GM21526 (cell line): ENCODE measurements at regions not wholly inside any gene's neighbourhood (a gene's known extent, or its start where the extent isn't known, plus 50 kb on each side); places are given as distances from the start of the nearest gene placed in this dataset.

Source experiments
- ATAC-seq: cut with Tn5 transposase; IDR thresholded peaks from one replicate; pipeline ENCODE4 v1.9.1; 2021; ENCODE audit warnings: moderate library complexity; ENCODE audit not compliant: unreplicated experiment, low FRiP score

DNA sequence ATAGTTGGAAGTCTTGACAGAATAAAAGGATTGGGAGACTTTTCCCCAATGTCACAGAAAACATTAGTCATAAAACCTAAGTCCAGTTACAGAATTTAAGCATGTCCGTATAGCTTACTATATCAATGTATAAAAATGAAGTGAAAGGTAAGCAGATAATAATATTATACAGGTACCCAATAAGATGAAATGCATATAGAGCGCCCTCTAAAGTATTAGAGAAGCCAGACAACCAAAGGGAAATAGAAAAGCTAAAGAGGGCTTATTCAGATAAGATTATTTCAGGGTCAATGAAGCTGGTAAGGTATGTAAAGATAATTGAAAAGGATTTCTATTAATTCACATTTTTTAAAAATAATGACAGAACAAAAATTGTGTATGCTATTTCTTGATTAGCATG is 947.7 kb upstream of the MAP3K7 start:
- ATAC-seq = no peak

DNA sequence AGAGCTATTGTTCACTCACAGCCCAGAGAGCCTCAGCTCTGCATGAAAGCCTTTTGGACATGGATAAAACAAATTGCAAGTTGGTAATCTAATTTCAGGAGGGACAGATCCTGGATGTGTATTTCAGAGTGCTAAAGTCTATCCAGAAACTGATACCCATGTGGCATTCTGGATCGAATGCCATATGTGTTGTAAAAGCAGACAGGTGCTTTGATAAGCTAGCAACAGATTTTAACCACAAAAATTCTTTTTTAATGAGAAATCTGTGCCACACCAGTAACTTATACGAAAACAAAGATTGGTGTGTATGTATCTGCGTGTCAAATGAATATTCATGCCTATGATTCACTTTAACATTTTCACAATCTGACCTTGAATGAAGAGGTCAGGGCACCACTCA is 936.6 kb upstream of the MAP3K7 start:
- no peak for ATAC-seq

DNA sequence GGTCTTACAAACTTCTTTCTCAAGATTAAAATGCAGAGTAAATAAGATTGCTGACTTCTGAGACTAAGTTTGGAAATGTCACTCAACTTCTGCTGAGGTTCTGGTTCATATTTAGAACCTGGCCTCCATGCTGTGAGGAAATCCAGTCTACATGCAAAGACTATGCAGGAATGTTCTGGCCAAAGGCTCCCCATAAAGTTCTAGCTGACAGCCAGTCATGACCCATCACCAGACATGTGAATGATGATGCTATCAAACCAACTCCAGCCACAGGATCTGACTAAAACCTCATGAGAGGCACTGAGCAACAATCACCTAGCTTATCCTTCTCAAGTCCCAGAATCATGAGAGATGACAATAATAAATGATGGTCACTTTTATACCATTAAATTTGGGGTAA is 935.1 kb upstream of the MAP3K7 start:
- ATAC-seq = no peak

DNA sequence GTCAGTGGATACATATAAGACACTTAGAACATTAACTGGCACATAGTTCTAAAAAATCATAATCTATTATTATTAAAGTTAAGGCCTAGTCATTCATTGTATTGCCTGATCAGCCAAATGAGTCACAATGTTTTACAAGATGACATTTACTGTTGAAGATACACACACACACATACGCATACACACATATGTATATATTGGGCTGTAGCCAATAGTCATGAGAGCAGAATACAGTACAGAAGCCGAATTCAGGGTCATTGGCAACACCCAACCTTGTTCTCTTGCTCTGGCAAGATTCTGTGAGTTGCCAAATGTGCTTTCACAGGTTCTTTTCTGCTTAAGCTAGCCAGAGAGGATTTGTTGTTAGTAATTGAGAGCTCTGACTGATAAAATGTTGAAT is 922.8 kb upstream of the MAP3K7 start:
- ATAC-seq = no peak

DNA sequence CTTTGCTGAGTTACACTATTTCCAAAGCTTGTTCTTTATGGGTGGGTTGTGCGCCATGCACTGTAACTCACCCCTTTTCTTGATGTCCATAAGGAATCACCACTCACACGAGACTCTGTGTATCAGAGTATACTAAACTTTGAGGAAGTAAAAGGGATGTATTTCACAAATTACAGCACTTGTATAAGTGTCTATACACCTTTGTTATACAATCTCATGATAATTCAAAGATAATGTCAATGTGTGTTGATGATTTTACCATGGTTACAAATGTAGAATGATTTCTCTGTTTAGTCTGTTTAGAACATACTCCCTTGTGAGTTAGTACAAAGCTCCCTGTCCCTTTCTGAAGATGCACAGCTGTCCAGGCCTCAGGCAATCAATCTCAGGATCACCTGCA is 922.2 kb upstream of the MAP3K7 start:
- no peak for ATAC-seq

DNA sequence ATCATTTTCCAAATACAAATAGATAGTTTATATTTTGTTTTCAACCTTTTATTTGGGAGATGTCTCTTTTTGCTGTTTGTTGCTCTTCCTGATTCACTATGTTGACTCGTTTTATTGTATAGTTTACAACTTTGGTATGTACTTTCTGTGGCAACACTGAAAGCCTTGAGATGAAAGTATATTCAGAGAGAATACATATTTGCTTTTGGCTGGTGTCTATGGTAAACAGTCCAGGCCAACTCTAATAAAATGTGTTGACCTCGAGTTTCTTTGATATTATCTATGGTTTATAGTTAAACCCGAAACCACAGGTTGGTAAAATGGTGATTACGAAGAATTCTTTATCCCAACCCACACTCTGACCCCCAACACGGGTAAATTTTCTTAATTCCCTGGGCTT is 919.6 kb upstream of the MAP3K7 start:
- ATAC-seq = no peak

DNA sequence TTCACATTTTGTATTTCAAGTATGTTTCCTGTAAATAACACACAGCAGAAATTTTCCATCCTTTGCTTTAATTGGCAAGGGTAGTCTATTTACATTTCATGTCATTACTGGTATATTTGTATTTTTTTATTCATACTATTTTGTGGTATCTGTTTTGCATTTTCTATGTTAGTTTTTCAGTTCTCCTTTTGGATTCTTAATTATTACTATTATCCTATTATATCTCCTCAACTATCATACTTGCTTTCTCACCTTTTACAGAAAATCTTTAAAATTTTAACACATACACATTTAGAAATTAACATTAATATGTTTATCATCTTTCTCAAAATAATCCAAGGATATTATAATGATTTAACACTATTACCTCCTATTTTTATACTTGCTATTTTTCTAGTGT is 918.3 kb upstream of the MAP3K7 start:
- no peak for ATAC-seq

DNA sequence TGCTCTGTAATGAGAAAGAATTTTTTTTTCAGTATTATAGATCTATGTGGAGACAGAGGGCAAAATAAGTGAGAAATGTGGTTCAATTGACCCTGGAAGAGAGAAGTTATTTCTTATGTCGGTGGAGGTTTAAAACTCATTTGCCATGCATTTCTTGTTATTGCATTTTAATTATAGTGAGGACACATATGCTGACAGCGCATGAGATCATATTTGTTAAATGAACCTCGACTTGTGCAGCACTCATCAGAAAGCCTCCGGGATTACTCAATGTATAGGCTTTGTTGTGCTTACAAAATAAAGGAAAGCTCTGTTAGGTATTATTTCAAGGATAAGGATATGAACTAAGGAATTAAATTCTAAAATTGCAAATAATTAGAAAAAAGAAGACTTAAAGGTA is 915.1 kb upstream of the MAP3K7 start:
- no peak for ATAC-seq

DNA sequence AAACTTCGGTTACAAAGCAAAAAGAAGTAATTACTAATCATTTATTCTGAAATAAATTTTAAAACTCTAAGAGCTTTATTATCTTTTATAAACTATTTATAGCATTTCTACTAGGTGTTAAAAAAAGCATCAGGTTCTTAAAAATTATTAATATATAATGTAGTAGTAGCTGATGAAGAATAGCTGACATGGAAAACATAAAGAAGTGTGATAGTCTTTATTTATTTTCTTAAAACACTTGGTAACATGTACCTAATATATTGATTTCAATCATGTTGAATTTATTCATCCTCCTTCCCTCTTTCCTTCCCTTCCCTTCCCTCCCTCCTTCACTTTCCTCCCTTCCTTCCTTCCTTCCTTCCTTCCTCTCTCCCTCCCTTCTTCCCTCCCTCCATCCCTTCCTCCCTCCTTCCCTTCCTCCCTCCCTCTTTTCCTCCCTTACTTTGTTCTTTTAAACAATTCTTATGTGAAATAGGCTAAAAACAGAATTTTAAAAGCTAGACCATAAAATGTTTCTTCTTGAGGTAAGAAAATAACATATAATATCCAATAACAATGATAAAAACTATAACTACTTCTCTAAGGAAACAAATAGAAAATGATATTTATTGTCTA is 913.9 kb upstream of the MAP3K7 start:
- ATAC-seq = no peak

DNA sequence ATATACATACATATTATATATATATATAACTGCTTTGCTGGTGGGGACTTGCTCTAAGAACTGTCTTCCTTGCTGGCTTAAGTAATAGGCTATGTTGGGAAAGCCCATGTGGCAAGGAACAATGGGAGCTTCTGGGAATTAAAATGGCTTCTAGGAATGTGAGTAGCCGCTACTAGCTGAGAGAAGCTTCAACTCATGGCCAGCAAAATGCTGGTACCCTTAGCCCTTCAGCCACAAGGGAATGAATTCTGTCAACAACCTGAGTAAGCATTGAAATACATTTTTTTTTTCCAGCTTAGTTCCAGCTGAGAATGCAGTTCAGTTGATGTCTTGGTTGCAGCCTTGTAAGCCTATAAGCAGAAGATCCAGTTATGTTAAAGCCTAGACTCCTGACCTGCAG is 911.7 kb upstream of the MAP3K7 start:
- ATAC-seq = no peak

DNA sequence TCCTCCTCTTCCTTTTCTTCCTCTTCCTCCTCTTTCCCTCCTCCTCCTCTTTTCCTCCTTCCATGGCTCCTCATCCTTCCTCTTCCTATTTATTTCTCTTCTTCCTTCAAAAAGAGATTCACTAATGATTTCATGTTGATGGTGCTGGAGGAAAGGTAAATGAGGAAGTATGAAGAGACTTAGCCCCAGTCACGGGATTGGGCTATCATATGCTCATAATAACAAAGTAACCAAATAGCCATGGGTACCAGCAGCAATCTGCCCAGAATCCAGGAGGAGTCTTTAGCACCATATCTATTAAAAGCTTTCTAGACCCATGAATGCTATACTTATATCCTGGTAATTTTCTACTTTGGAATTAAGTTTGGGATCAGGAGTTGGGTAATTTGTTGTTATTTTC is 910.9 kb upstream of the MAP3K7 start:
- no peak for ATAC-seq

DNA sequence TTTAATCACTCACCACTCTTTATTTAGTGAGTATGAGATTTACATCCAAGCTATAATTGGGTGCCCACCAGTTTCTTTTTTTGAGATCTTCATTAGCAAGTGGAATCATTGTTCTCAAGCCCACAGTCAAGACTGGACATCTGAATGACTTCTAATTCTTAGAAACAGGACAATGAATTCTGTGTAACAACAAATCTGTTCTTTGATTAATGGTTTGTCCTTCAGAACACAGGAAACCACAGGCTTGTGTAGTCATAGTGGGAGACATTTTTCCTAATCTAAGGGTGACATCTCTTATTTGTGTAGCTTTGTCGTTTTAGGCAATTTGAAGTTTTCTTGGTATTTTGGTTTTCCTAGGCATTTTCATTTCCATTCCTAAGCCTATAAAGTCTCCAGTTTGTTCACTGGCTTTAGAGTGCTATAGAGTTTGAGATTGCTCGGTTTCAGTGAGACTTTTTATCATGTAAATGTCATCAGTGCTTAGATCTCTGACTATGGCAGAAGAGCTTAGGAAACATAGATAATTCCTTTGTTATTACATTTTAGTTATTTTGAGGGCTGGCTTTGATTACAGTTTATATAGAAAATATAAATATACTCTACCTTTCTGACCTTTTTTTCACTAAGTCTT is 903.9 kb upstream of the MAP3K7 start:
- ATAC-seq = no peak

DNA sequence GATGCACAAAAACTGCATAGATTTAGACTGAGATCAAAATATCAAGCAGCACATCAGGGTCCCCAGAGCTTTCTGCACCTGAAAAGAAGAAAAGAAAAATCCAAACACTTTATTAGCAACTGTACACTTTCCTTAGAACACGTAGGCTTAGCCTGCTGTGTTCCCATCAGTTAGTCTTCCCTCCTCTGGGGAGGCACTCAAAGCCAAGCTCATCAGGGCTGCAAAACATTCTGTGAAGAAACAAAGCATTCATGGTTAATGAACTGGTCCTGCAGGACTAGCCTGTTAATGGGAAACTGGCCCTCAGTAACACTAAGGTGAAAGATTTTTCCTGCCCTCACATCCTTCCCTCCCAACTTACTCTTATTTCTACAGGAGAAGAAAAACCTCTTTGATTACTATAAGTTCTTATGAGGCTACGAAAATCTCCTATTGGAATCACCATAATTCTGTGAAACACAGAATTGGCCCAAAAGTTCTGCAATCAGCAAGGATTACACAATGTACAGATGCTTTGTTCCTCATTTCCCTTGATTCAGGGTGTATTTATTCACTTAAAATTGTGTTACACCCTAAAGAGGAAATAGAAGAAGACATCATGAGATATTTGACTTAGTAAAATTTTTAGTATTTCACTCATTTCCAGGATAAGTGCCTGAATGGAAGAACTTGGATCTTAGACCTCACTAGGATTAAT is 901.0 kb upstream of the MAP3K7 start:
- ATAC-seq = no peak

DNA sequence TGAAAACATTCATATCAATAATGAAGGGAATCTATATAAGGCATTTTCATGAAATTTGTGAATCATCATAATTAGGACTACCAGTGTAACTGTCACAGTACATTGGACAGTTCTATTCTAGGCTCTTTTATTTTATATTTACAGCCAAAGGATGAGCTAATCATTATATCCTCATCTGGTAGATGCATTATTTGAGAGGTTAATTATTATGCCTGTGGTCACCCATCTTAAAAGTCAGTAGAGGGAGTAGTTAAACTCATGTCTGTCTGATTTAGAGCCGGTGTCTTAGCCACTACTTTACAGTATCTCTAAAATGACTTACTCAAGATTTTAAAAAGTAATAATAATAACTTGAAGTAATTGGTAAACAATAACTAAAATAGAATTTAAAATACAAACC is 899.3 kb upstream of the MAP3K7 start:
- ATAC-seq = no peak

DNA sequence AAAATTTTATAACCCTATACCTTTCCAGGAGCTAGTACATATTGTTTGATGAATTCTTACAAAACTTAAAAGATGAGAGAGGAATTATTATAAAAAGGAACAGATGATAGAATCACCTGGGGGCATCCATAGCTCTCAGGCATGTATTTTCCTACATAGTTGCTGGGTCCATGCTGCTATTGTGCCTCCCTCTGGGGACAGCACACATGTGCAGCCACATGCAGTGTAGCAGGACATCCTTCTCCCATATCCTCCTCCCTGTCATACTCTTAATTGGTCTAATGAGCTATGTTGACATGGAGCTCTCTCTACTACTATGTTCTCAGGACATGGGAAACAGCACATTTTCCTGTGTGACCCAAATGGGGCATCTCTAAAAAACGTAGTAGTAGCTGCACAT is 898.2 kb upstream of the MAP3K7 start:
- no peak for ATAC-seq

DNA sequence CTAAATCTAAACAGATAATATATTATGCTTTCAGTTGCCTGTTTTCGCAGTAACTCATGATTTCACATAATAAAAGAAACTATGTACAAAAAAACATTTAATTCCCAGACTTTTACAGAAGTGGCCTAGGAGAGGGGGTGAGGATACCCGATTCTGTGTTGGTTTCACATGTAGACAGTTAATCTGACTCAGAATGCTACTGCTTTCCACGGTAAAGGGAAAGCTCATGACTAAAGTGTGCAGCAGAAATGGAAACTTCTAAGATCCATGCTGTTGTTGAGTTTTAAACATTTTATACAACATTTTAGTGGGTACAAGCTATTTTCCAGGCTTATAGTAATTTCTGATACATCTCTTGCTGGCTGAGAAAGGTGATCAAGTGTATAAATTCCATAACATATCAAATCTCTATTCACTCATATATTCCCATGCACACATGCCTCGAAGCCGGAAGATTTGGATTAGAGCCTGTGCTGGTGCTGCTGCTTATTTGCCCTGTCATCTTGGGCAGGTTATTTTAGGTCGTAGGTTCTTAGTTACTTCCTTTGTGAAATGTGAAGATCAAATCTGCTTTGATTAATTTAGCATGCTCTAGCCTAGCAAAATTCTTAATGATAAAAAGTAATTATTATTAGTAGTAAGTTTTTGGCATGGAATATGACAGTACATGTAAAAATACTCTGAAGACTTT is 896.7 kb upstream of the MAP3K7 start:
- peak; percentile 44 for ATAC-seq

DNA sequence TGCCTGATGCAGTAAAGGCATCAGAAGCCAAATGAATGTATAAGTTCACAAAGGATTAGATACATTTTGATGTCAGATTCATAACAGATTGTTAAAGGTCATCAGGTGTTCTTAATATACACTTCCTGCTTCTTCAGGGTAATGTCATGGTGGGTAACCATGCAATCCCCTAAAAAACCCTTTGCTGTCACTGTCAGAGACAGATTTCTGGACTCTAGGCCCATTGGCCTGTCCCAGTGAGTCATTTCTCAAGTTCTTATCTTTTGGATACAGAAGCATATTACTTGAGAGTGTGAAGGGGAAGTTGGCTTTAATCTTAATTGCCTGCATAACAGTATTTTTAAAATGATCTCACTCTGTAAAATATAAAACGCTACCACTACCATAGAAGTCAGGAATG is 895.6 kb upstream of the MAP3K7 start:
- ATAC-seq = peak; percentile 73

DNA sequence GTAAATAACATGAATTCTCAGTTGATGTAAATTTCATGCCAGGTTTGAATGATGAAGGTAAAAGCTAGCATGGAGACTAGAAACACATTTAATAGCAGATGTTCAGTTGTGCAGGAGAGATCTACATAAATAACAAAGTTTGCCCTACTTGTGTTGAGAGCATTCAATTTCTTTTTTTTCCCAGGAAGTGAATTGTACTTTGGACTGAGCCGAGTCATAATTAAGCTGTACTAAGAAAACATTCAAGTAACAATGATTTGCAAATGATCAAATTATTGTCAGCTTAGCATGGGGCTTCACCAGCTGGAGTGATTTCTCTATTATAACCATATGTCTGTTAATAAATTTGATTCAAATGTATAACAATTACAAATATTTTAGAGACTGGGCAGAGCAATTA is 893.5 kb upstream of the MAP3K7 start:
- ATAC-seq = no peak

DNA sequence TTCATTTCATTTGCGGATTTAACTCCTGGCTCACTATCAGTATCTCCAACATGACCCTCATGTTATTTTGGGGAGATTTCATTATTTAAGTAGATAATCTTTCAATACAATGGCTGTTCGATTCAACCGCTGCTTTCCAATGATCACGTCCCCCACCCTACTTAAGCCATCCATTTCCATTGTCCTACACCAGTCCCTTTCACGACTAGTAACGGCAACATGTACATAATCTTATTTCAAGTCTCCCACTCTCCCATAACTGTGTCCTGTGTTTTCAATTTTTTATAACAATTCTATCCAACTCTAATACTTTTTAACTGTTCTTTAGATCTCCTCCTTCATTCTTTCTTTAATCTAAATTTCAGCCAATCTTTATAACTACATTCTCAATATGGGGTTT is 890.8 kb upstream of the MAP3K7 start:
- ATAC-seq = no peak

DNA sequence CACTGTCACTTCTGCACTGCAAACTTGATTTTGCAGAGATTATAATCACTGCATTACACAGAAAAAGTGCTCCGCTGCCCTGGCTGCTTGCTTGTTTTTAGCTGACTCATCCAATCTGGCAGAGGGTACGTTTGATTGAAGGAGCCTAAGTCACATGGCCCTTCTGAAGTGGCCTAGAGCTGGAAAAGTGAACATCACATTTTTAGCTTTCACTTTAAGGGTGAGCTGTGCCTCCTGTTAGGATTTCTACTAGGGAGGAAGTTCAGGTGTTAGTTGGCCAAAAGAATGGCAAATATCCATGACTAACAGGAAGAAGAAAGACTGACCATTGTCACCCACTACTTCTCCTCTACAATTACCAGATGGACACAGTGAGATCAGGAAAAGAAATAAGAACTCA is 889.1 kb upstream of the MAP3K7 start:
- peak; percentile 58 for ATAC-seq

DNA sequence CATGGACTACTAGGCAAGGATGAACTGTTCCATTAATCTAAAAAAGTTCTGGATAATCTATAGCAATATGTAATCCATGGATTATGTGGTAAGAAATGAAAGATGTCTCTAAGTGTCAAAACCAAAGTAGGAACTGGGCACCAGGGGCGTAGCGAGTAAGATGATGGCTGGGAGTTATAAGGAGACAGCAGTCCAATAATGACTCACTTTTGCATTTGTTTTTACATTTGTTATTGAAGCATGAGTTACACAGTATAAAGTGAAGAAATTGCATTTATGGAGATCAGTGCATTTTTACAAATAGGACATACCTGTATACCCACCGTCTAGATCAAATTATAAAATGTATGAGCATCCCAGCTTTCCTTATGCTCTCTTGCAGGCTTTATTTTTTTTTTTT is 878.5 kb upstream of the MAP3K7 start:
- ATAC-seq = no peak

DNA sequence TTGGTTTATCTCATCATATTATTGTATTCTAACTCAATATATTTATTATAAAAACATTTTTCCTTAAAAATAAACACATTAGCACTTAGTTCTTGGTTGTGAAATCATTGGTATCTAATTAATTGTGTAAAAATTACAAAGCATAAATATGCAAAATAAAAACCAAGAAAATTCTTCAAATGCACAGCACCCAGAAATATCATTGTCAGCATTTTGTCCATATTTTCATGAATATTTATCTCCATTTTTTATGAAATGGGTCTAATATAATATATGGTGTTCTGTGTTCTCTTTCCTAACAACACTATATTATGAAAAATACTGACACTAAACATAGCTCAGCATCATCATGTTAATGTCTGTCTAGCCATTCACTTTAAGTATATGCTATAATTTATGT is 877.8 kb upstream of the MAP3K7 start:
- no peak for ATAC-seq
